GM06990 (cell line): ENCODE measurements at regions not wholly inside any gene's neighbourhood (a gene's known extent, or its start where the extent isn't known, plus 50 kb on each side); places are given as distances from the start of the nearest gene placed in this dataset.

Source experiments
- DNase-seq: peaks from one replicate; pipeline ENCODE4 v3.0.0-alpha.2; 2011; ENCODE audit not compliant: insufficient read length; ENCODE audit errors: extremely low read depth
- H3K27me3 ChIP-seq: replicated peaks from 2 replicates; pipeline ENCODE4 v1.6.0; 2011; ENCODE audit warnings: low read length; ENCODE audit not compliant: control insufficient read depth, insufficient read depth
- H3K36me3 ChIP-seq: 2 replicates; pipeline ENCODE4 v1.5.1; 2011; ENCODE audit warnings: low read length; ENCODE audit not compliant: control insufficient read depth, insufficient read depth
- H3K4me3 ChIP-seq: replicated peaks from 2 replicates; pipeline ENCODE4 v1.5.1; 2011; ENCODE audit warnings: low read depth, mild to moderate bottlenecking, control low read depth, low read length
- TF ChIP-seq, protein P1 (sequence below): IDR thresholded peaks from 2 replicates; pipeline ENCODE4 v1.5.1; 2011; ENCODE audit warnings: low read length, control low read depth, mild to moderate bottlenecking, inconsistent platforms; ENCODE audit not compliant: insufficient read depth, poor library complexity, severe bottlenecking

DNA sequence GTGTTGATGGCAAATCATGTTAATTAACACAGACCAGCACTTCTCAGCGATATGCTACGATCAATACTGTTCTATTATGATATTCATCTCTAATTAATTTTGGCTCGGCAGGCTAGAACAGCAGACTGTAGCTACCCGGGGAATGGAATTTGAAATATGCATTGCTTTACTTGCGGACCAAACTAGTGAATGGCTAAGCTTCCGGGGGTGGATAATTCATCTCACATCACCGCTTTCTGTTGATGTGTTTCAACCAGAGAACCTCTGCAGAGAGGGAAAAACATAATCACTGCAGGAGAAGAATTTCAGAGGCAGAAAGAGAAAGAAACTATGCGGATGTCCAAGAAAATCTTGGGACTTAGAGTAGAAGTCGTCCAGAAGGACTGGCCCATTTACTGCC lies 490.9 kb downstream of the STK39 start:
- no peak for DNase-seq

DNA sequence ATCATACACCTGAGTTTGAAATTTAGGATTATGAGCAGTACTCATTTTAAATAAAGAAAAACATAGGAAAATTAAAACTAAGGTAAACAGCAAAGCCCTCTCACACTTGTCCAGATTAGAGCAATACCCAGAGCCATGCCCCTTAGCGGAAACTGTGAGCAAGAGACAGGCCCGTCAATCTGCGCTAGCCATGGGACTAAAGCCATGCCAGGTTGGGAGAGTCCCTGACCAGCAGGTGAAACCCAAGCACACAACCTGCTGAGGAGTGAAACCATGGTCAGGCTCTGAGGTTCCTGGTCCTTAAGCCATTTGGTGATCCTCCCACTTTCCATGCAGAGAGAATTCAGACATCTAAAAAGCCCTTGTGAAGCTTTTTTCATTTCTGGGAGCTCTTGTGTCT lies 494.3 kb downstream of the STK39 start:
- no peaks in the 10 kb centered on the region; the same call in 1 of the 2 replicates for H3K27me3 ChIP-seq
- no peak for DNase-seq
- TF ChIP-seq, protein P1, sequence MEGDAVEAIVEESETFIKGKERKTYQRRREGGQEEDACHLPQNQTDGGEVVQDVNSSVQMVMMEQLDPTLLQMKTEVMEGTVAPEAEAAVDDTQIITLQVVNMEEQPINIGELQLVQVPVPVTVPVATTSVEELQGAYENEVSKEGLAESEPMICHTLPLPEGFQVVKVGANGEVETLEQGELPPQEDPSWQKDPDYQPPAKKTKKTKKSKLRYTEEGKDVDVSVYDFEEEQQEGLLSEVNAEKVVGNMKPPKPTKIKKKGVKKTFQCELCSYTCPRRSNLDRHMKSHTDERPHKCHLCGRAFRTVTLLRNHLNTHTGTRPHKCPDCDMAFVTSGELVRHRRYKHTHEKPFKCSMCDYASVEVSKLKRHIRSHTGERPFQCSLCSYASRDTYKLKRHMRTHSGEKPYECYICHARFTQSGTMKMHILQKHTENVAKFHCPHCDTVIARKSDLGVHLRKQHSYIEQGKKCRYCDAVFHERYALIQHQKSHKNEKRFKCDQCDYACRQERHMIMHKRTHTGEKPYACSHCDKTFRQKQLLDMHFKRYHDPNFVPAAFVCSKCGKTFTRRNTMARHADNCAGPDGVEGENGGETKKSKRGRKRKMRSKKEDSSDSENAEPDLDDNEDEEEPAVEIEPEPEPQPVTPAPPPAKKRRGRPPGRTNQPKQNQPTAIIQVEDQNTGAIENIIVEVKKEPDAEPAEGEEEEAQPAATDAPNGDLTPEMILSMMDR, result no peak
- no peaks in the 10 kb centered on the region for H3K36me3 ChIP-seq
- H3K4me3 ChIP-seq, result no peak overlapping the region

More for the DNA sequence above, 490.9 kb downstream of the STK39 start:
- TF ChIP-seq, protein P1, result no peak
- Histone ChIP-seq H3K4me3 (no peak overlapping the region), H3K27me3 (no peaks in the 10 kb centered on the region; the same call in 1 of the 2 replicates), H3K36me3 (no peaks in the 10 kb centered on the region)

DNA sequence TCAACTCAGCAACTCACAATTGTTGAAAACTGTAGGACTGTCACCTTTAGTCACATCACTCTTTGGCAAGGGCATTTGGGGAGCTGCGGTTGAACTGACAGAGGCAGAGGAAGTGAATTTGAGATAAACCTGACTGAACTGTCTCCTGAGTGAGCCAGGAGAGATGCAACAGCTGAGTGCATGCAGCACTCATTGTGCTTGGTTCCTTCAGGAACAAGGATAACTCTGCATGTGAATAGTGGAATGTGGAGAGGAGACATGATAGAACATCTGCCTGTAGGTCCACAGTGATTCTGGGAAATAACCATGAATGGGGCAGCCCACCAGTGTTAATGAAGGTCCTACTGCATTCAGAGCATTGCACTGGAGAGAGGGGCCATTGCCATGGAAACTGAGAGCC lies 494.7 kb downstream of the STK39 start:
- no peak for DNase-seq
- no peaks in the 10 kb centered on the region for H3K36me3 ChIP-seq
- H3K27me3 ChIP-seq, result no peaks in the 10 kb centered on the region; the same call in 1 of the 2 replicates
- TF ChIP-seq, protein P1, result no peak
- no peak overlapping the region for H3K4me3 ChIP-seq

DNA sequence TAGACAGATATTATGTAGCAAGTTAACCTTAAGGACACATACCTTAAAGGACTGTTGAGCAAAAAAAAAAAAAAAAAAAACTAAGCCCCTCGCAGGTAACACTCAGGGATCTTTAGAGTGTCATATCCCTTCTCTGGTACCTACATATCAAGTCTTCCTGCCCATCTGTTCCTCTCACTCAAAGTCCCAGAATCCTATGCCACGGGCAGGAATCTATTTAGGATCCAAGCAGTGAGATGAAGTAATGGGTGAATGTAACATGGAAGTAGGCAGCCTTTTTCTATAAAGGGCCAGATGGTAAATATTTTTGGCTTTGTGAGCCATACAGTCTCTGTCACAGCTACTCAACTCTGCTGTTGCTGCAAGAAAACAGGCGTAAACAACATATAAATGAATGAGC lies 496.7 kb downstream of the STK39 start:
- DNase-seq, result no peak
- H3K36me3 ChIP-seq, result no peaks in the 10 kb centered on the region
- H3K27me3 ChIP-seq, result no peaks in the 10 kb centered on the region; the same call in 1 of the 2 replicates
- no peak overlapping the region for H3K4me3 ChIP-seq
- TF ChIP-seq, protein P1, result no peak

DNA sequence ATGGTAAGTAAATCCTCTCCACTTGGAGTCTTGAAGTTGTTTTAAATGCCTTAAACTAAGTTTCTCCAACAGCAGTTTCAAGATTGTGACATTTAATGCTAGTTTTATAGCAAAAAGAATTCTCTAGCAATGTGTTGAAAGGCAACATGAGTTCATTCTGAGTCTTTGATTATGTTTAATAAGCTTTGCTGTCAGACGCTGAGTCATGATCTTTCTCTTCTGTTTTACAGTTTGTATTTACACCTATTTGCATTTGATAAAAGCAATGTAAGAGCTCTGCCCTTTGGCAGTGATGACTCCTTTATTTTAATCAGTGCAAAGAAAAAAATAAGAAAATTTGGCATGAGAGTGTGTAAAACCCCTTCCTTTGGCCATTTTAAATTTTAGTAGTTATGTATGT lies 497.7 kb downstream of the STK39 start:
- DNase-seq, result no peak
- Histone ChIP-seq H3K27me3 (no peaks in the 10 kb centered on the region; the same call in 1 of the 2 replicates), H3K4me3 (no peak overlapping the region), H3K36me3 (no peaks in the 10 kb centered on the region)
- TF ChIP-seq, protein P1, result no peak

DNA sequence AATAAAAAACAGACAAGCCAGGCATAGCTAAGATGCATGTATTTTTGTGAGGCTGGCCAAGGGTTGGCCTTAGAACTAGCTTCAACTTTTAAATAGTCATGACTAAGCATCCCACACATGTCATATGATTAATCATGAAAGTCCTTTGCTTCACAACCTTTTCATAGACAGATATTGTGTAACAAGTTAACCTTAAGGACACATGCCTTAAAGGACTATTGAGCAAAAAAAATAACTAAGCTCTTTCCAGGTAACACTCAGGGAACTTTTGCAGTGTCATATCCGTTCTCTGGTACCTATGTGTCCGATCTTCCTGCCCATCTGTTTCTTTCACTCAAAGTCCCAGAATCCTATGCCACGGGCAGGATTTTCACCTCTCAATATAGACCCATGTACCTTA lies 498.4 kb downstream of the STK39 start:
- Histone ChIP-seq H3K27me3 (no peaks in the 10 kb centered on the region; the same call in 1 of the 2 replicates), H3K4me3 (no peak overlapping the region), H3K36me3 (no peaks in the 10 kb centered on the region)
- TF ChIP-seq, protein P1, result no peak
- DNase-seq, result no peak
